IMR-90 (cell line): ENCODE measurements at regions not wholly inside any gene's neighbourhood (a gene's known extent, or its start where the extent isn't known, plus 50 kb on each side); places are given as distances from the start of the nearest gene placed in this dataset.

ENCODE experiments used
- CTCF ChIP-seq: conservative IDR thresholded peaks from 2 replicates; pipeline ENCODE4 v1.5.1; 2012; ENCODE audit warnings: mild to moderate bottlenecking, low read depth, low read length, improper control_type of control experiment
- MAZ ChIP-seq: IDR thresholded peaks from 2 replicates; pipeline ENCODE4 v1.6.1; 2012; ENCODE audit warnings: low read depth, mild to moderate bottlenecking, low read length, improper control_type of control experiment, moderate library complexity, borderline replicate concordance
- NFE2L2 ChIP-seq: fragments of 150-350 bp; IDR thresholded peaks from 2 replicates; pipeline ENCODE4 v1.6.1; 2016; ENCODE audit warnings: low read depth, mild to moderate bottlenecking, low read length
- POLR2A ChIP-seq: IDR thresholded peaks from 2 replicates; pipeline ENCODE4 v1.6.1; 2012; ENCODE audit warnings: mild to moderate bottlenecking, low read depth, low read length
- RAD21 ChIP-seq: IDR thresholded peaks from 2 replicates; pipeline ENCODE4 v1.6.1; 2012; ENCODE audit warnings: low read length, improper control_type of control experiment
- RFX5 ChIP-seq: IDR thresholded peaks from 2 replicates; pipeline ENCODE4 v1.8.0; 2012; ENCODE audit warnings: low read depth, mild to moderate bottlenecking, low read length, moderate library complexity
- USF2 ChIP-seq: fragments of 150-350 bp; IDR thresholded peaks from 2 replicates; pipeline ENCODE4 v1.6.1; 2017; ENCODE audit warnings: mild to moderate bottlenecking, antibody characterized with exemption, low read length, low read depth

- TF ChIP-seq MAZ (no peak), CTCF (no peak), POLR2A (no peak), RAD21 (no peak), NFE2L2 (no peak), USF2 (no peak), RFX5 (no peak)
These were observed 102.3 kb downstream of the RND3 start for GRCh38 chr2:150385211-150385610.
